ENCODE measurements at regions not wholly inside any gene's neighbourhood (a gene's known extent, or its start where the extent isn't known, plus 50 kb on each side); places are given as distances from the start of the nearest gene placed in this dataset.

DNA sequence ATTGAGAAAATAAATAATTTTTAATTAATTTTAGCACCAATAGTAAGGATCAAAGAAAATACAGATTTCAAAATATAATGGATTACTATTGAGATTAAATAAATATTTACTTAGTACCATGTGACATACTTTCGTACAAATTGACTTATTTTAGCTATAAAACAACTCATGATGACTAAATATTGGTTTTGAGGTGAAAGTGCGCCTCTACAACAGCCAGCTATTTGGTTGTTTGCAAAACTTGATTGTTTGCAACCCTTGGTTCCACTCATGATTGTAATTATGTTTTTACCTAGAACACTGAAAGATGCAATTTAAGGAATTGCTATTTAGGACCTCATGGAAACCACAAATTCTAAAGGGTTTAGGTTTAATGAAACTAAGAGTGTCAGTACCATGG, 51.9 kb upstream of the PPM1H start:
- no peak for DNase-seq (ENCODE audit: low read depth)
